ENCODE measurements at regions not wholly inside any gene's neighbourhood (a gene's known extent, or its start where the extent isn't known, plus 50 kb on each side); places are given as distances from the start of the nearest gene placed in this dataset.
"Not testable (repeated sequence)": the region's sequence is repeated elsewhere in the genome, so short reads cannot be mapped to it uniquely, and the experiment has no call there.

DNA sequence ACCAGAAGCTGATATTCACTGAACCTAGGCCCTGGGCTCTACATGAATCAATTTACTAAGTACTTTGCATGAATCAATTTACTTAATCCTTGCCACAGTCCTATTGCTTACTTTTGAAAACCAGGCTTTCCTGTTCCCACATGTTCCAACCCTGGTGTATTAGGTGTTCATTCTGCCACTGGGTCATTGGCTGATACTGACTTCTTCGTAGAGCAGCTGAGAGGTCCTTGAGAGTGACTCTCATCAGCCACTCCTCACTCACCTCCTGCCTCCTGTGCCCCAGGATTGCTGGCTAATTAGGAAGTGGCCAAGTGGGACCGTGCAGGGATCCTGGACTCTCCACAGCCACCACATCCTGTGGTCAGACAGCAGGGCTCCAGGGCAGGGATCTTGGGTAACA, 109.5 kb upstream of the CXorf66 start:
- H3K36me3 Mint-ChIP-seq (ENCODE audit: low read depth); H3K9me3 Mint-ChIP-seq; H3K27ac Mint-ChIP-seq; H3K4me3 Mint-ChIP-seq; H3K27me3 Mint-ChIP-seq (ENCODE audit: insufficient read depth); intact Hi-C loops (cut with micrococcal nuclease); H3K4me1 Mint-ChIP-seq (ENCODE audit: low read depth); DNase-seq (ENCODE audit: low spot score): not testable (repeated sequence)

DNA sequence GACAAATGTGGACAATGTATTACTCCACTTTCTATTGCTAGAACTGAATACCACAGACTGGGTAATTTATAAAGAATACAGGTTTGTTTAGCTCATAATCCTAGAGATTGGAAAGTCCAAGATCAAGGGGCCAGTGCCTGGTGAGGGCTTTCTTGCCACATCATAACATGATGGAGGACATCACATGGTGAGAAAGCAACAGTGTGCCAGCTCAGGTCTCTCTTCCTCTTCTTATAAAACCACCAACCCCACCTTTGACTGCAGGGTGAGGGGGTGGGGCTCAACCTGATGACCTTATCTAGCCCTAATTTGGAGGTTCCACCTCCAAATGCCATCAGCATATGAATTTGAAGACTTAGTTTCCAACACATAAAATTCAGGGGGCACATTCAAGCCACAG, 105.7 kb upstream of the CXorf66 start:
- Mint-ChIP-seq H3K27me3 (ENCODE audit: insufficient read depth) (no peaks in the 10 kb centered on the region), H3K9me3 (no peaks in the 10 kb centered on the region), H3K4me1 (ENCODE audit: low read depth) (no peaks in the 10 kb centered on the region), H3K27ac (no peak overlapping the region), H3K36me3 (ENCODE audit: low read depth) (no peaks in the 10 kb centered on the region), H3K4me3 (no peak overlapping the region)
- DNase-seq (ENCODE audit: low spot score) = no peak
- intact Hi-C loops (cut with micrococcal nuclease) = no loop called here

- Mint-ChIP-seq H3K9me3 (no peaks in the 10 kb centered on the region), H3K4me3 (no peak overlapping the region), H3K36me3 (ENCODE audit: low read depth) (no peaks in the 10 kb centered on the region), H3K27ac (no peak overlapping the region), H3K4me1 (ENCODE audit: low read depth) (no peaks in the 10 kb centered on the region), H3K27me3 (ENCODE audit: insufficient read depth) (no peaks in the 10 kb centered on the region)
- DNase-seq (ENCODE audit: low spot score) = no peak
- intact Hi-C loops (cut with micrococcal nuclease) = no loop called here
Observed at GRCh38 chrX:140065961-140066662, 100.8 kb upstream of the CXorf66 start.

GRCh38 chrX:140064993-140065392, 99.7 kb upstream of the CXorf66 start:
- Mint-ChIP-seq H3K4me3 (no peak overlapping the region), H3K9me3 (no peaks in the 10 kb centered on the region), H3K27me3 (ENCODE audit: insufficient read depth) (no peaks in the 10 kb centered on the region), H3K36me3 (ENCODE audit: low read depth) (no peaks in the 10 kb centered on the region), H3K27ac (no peak overlapping the region), H3K4me1 (ENCODE audit: low read depth) (no peaks in the 10 kb centered on the region)
- no peak for DNase-seq (ENCODE audit: low spot score)
- intact Hi-C loops (cut with micrococcal nuclease) = no loop called here

DNA sequence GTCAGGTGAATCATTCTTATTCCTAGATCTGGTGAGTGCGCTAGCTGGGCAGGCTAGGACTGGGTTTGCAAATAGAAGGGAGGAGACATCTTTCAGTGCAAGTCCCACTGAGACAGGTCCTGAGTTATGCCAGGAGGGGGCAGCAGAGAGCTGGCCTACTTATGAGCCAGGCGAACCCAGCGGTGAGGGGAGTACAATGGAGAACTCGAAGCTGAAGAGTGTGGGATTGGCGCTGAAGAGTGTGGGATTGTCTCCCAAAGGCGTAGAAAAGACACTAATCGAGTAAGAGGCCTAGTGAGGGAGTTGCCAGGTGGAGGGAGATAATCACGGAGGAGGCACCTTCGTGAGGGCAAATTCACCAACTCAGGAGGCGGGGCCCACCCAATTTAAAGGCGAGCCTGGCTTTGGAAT, 91.7 kb upstream of the CXorf66 start:
- H3K27ac Mint-ChIP-seq = no peak overlapping the region
- H3K4me3 Mint-ChIP-seq = no peak overlapping the region
- peak; percentile 4 for DNase-seq (ENCODE audit: low spot score)
- no peaks in the 10 kb centered on the region for H3K4me1 Mint-ChIP-seq (ENCODE audit: low read depth)
- intact Hi-C loops (cut with micrococcal nuclease) = loop anchor here (1.0 kb wide), 2 partner anchors 84 to 676 kb away; no protein-coding TSS in a partner anchor
- H3K36me3 Mint-ChIP-seq (ENCODE audit: low read depth) = no peaks in the 10 kb centered on the region
- no peaks in the 10 kb centered on the region for H3K9me3 Mint-ChIP-seq
- H3K27me3 Mint-ChIP-seq (ENCODE audit: insufficient read depth) = no peaks in the 10 kb centered on the region

DNA sequence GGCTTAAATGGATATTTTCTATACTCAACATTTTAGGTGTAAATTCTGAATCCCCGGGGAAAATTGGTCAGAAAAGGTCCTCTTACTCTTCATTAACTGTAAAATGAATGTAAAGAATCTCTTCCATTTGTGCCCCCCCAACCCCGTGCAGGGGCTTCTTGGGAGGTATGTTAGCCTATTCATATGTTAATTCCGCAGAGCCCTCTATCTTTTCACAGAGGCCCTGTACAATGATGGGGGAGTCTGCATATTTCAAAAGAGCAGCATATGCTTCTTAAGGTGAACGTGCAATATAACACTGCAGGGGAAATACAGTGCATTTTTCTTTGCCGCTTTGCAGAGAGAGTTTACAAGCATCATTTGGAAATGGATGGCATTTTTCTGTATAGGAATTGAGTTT, 88.5 kb upstream of the CXorf66 start:
- no peaks in the 10 kb centered on the region for H3K9me3 Mint-ChIP-seq
- H3K4me1 Mint-ChIP-seq (ENCODE audit: low read depth) = no peaks in the 10 kb centered on the region
- no peaks in the 10 kb centered on the region for H3K27me3 Mint-ChIP-seq (ENCODE audit: insufficient read depth)
- no peak overlapping the region for H3K27ac Mint-ChIP-seq
- H3K4me3 Mint-ChIP-seq = no peak overlapping the region
- no peaks in the 10 kb centered on the region for H3K36me3 Mint-ChIP-seq (ENCODE audit: low read depth)
- no peak for DNase-seq (ENCODE audit: low spot score)
- intact Hi-C loops (cut with micrococcal nuclease) = no loop called here

DNA sequence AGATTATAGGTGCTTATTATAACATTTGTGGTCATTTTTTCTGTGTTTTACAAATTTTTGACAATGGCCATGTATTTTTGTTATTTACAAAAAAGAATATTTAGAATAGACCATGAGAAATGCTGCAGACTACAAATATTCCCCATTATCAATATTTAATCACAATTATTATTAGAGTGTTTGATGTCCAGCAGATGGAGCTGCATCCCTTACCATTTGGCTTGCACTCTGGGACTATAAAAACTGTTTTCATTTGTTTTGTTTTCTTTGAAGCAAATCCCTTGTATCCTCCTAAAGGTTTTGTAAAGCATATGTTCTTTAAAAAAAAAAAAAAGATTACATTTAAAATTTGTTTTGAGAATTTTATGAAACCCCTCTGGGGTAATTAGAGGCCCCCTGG, 85.6 kb upstream of the CXorf66 start:
- peaks cover 2% of the 10 kb centered on the region for H3K27me3 Mint-ChIP-seq (ENCODE audit: insufficient read depth)
- no peaks in the 10 kb centered on the region for H3K36me3 Mint-ChIP-seq (ENCODE audit: low read depth)
- no peak for DNase-seq (ENCODE audit: low spot score)
- H3K4me1 Mint-ChIP-seq (ENCODE audit: low read depth) = no peaks in the 10 kb centered on the region
- intact Hi-C loops (cut with micrococcal nuclease) = no loop called here
- no peaks in the 10 kb centered on the region for H3K9me3 Mint-ChIP-seq
- no peak overlapping the region for H3K27ac Mint-ChIP-seq
- H3K4me3 Mint-ChIP-seq = no peak overlapping the region

- Mint-ChIP-seq H3K27ac (no peak overlapping the region), H3K27me3 (ENCODE audit: insufficient read depth) (no peaks in the 10 kb centered on the region), H3K36me3 (ENCODE audit: low read depth) (no peaks in the 10 kb centered on the region), H3K4me1 (ENCODE audit: low read depth) (no peaks in the 10 kb centered on the region), H3K4me3 (no peak overlapping the region), H3K9me3 (peaks cover 5% of the 10 kb centered on the region)
- intact Hi-C loops (cut with micrococcal nuclease) = no loop called here
- DNase-seq (ENCODE audit: low spot score) = no peak
Observed at GRCh38 chrX:140040386-140040785, 75.1 kb upstream of the CXorf66 start.

DNA sequence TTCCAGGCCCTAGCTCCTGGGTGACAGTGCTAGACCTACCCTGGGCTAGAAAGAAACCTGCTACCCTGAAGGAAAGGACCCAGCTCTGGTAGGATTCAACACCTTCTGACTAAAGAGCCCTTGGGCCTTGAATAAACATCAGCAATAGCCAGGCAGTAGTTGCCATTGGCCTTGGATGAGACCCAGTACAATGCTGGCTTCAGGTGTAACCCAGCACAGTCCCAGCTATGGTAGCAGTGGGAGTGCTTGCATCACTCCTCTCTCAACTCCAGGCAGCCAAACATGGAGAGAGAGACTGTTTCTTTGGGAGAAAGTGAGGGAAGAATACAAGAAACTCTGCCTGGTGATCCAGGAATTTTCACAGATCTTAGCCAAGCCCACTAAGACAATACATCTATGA, 73.5 kb upstream of the CXorf66 start:
- Mint-ChIP-seq H3K36me3 (ENCODE audit: low read depth) (no peaks in the 10 kb centered on the region), H3K9me3 (peaks cover 5% of the 10 kb centered on the region), H3K27me3 (ENCODE audit: insufficient read depth) (no peaks in the 10 kb centered on the region), H3K27ac (no peak overlapping the region), H3K4me1 (ENCODE audit: low read depth) (peaks cover 5% of the 10 kb centered on the region), H3K4me3 (no peak overlapping the region)
- intact Hi-C loops (cut with micrococcal nuclease) = no loop called here
- DNase-seq (ENCODE audit: low spot score) = no peak

DNA sequence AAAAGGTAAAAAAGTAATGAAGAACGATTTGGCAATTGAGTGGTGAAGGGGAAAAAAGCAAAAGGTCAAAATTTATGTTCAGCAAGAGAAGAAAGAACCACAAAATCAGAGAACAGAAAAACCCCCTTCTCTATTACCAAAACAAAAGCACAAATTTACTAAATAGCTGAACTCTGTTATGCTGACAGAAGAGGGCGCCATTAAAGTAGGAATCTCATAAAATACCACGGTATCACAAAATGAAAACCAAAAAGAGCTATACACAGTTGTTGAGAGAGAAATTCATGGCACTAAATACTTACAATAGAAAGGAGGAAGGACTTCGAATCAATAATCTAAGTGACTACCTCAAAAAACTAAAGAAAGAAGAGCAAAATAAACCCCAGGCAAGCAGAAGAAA, 69.6 kb upstream of the CXorf66 start:
- Mint-ChIP-seq H3K4me3 (no peak overlapping the region), H3K27me3 (ENCODE audit: insufficient read depth) (peaks cover 2% of the 10 kb centered on the region), H3K27ac (no peak overlapping the region), H3K9me3 (no peaks in the 10 kb centered on the region), H3K36me3 (ENCODE audit: low read depth) (no peaks in the 10 kb centered on the region), H3K4me1 (ENCODE audit: low read depth) (peaks cover 5% of the 10 kb centered on the region)
- DNase-seq (ENCODE audit: low spot score) = no peak
- intact Hi-C loops (cut with micrococcal nuclease) = no loop called here

DNA sequence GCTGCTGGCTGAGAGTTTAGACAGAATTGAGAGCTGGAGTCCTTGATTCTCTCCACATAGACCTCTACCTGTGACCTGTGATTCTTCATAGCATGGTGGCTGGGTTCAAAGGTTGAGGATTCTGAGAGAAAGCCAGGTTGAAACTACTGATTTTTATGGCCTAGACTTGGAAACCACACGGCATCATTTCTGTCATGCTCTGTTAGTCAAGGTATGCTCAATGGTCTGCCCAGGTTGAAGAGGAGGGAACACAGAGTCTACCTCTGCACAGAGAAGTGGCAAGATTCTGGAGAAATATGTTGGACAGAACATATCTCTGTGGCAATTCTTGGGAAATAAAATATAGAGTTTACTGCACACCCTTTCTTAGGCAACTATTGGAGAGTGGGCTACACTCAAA, 57.2 kb upstream of the CXorf66 start:
- no peaks in the 10 kb centered on the region for H3K27me3 Mint-ChIP-seq (ENCODE audit: insufficient read depth)
- no peaks in the 10 kb centered on the region for H3K9me3 Mint-ChIP-seq
- no peaks in the 10 kb centered on the region for H3K4me1 Mint-ChIP-seq (ENCODE audit: low read depth)
- no peaks in the 10 kb centered on the region for H3K36me3 Mint-ChIP-seq (ENCODE audit: low read depth)
- no peak overlapping the region for H3K27ac Mint-ChIP-seq
- intact Hi-C loops (cut with micrococcal nuclease) = no loop called here
- no peak overlapping the region for H3K4me3 Mint-ChIP-seq
- DNase-seq (ENCODE audit: low spot score) = no peak

DNA sequence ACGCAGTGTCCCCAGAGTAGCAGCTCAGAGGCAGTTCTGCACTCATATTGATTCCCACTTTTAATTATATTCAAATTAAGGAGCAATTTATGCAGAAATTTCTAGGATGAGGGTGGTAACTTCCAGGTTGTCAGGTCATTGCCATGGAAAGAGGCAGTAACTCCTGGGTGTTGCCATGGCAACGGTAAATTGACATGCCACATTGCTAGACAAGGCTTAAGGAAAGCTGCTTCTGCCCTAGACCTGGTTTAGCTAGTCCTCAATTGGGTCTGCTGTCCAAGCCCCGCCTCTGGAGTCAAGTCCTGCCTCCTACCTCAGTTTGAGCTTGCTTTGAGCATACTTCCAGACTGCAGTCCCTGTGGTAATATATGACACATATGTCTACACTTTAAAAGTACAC, 53.8 kb upstream of the CXorf66 start:
- H3K9me3 Mint-ChIP-seq; H3K27me3 Mint-ChIP-seq (ENCODE audit: insufficient read depth); DNase-seq (ENCODE audit: low spot score); H3K27ac Mint-ChIP-seq; H3K4me3 Mint-ChIP-seq; intact Hi-C loops (cut with micrococcal nuclease); H3K36me3 Mint-ChIP-seq (ENCODE audit: low read depth); H3K4me1 Mint-ChIP-seq (ENCODE audit: low read depth): not testable (repeated sequence)
